GM18951 (cell line): ENCODE measurements at regions not wholly inside any gene's neighbourhood (a gene's known extent, or its start where the extent isn't known, plus 50 kb on each side); places are given as distances from the start of the nearest gene placed in this dataset.
"Not testable (repeated sequence)": the region's sequence is repeated elsewhere in the genome, so short reads cannot be mapped to it uniquely, and the experiment has no call there.

Experiments
- POLR2A ChIP-seq: IDR thresholded peaks from 4 replicates; pipeline ENCODE4 v1.6.1; 2011; ENCODE audit warnings: mild to moderate bottlenecking; ENCODE audit not compliant: insufficient read length, insufficient read depth; ENCODE audit errors: extremely low read depth
- in situ Hi-C: fragments of 300-500 bp; cut with MboI; formaldehyde crosslinking; loops from one replicate; pipeline ENCODE4 v1.12.0; 2022; ENCODE audit warnings: low sequenced_read_pairs, mixed read lengths, inconsistent platforms; ENCODE audit not compliant: unreplicated experiment

DNA sequence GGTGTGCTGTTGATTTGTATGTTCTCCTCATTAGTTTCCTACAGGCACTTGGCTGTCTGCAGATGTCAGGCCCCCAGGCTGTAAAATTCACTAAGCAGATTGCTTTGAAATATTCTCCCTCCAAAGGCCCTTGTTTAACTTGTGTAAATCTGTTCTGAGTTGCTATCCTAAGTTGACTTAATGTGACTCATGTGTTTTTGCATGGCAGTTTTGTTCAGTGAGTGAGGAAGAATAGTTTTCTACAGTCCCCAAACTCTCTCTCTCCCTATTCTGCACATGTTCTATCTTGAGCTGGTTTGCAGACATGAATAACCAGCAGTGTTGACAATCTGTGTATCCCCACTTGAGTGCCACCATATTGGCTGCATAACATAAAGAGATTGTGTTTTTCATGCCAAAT is 1005.4 kb upstream of the DDX18 start:
- TF ChIP-seq POLR2A = no peak
- in situ Hi-C loops = no loop called here

DNA sequence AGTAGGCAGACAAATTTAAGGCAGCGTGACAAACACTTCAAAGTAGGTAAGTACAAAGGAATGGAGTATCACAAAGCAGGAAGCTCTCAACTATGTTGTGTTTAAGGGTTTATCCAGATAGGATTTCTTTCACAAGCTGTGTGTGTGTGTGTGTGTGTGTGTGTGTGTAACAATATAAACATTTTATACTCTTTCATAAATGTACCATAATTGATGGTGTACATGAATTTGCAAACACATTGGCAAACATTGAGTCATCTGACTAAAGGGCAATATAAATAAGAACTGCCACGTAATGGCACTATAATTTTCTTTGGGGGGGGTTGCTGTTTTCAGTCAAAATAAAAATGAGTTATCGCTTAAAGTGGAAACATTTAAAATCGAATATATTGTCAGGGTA is 1004.4 kb upstream of the DDX18 start:
- no peak for TF ChIP-seq POLR2A
- in situ Hi-C loops = no loop called here

DNA sequence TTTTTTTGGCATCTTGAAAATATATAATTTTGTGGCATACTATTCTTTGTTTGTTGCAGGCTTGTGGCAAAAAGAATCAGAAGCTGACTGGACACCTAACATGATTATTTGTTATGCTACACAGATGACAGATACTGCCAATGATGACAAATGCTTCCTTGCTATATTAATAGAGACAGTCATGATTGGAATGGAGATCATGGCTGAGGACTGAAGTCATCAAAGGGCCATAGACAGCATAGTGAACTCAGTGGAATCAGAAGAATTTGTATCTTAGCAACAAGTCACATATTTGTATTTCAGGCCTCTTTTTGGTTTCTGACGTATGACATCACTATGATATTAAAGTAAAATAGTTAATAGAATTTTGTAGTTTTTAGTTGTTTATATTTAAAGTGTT is 1003.8 kb upstream of the DDX18 start:
- in situ Hi-C loops = no loop called here
- TF ChIP-seq POLR2A = no peak

DNA sequence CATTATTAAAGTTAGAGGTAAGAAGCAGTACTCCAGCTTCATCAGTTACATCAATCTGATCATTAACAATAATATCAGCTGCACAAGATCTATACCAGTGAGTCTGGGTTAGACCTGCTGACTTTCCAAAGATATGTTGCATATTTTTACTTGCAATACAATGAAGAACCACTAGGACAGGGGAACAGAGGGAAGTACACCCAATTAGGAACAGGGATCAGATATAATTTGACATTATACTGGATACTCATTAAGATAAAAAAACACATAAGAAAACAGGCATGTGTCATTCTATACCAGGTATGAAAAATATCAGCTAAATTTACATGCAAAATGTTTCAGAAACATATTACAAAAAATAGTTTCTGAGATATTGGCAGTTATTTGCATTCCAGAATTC is 995.1 kb upstream of the DDX18 start:
- no peak for TF ChIP-seq POLR2A
- in situ Hi-C loops = no loop called here

DNA sequence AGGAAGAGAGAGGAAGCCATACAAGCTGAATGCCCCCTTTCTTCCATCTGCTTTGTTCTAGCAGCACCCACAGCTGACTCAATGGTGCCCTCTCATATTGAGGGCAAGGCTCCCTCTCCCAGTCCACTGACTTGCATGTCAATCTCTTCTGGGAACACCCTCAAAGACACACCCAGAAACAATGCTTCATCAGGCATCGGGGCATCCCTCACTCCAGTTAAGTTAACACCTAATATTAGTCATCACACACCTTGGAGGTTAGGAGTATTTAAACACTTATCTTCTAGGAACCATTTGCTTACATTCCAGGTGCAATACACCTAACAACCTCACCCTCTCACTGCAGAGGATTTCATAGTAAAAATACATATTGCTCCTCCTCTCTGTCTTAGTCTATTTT is 993.5 kb upstream of the DDX18 start:
- no peak for TF ChIP-seq POLR2A
- in situ Hi-C loops = no loop called here

DNA sequence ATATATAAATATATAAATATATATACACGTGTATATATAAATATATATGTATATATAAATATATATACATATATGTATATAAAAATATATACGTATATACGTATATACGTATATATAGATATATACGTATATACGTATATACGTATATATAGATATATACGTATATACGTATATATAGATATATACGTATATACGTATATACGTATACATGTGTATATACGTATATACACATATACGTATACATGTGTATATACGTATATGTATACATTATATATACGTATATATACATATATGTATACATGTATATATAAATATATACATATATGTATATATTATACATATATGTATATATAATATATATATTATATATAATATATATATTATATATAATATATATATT is 984.9 kb upstream of the DDX18 start:
- in situ Hi-C loops = not testable (repeated sequence)

DNA sequence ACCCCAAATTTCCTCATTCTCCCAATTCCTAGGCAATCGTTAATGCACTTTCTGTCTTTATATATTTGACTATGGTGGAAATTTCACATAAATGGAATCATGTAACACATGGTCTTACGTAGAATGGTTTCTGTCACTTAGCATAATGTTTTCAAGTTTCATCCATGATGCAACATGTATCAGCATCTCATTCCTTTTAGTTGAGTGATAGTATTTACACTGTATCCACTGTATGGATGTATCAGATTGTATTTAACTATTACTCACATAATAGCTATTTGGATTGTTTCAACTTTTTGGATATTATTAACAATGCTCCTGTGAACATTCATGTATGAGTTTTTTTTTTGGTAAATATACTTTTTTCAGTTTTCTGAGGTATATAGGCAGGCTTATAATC is 982.3 kb upstream of the DDX18 start:
- no peak for TF ChIP-seq POLR2A
- in situ Hi-C loops = no loop called here

DNA sequence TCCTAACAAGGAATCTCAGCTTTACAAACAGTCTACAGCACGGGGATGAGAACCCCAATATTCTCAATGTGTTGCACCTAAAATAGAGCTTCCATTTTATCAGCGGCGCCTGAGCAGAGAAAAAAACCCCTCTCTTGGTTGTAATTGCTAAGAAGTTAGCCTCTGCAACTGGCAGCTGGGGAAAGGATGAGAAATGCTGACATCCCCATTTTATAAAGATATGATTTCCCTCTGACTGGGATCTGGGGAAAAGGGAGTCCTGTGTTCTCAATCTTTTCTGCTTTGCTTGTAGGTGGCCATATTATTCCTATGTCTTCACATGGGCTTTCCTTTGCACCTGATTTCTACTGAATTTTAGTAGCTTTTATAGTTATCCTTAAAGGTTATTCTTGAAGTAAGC is 981.4 kb upstream of the DDX18 start:
- in situ Hi-C loops = no loop called here
- no peak for TF ChIP-seq POLR2A

DNA sequence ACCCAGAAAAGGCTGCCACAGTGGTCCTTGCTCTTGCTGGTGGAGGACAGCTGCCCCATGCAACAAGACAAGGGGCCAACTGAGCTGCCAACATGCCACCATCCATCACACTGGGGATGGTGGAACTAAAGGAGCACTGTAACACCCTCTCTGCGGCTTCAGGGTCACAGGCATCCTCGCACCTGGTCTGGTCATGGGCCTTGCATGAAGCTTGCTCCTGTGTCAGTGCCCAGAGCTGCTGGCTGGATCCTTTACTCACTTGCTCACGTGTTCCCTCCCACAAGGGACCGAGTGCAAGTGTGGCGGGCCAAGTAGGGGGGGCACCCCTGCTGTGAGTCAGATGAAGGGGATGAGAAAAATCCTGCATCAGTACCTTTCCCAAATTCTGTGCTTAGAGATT is 972.3 kb upstream of the DDX18 start:
- TF ChIP-seq POLR2A = no peak
- in situ Hi-C loops = no loop called here

DNA sequence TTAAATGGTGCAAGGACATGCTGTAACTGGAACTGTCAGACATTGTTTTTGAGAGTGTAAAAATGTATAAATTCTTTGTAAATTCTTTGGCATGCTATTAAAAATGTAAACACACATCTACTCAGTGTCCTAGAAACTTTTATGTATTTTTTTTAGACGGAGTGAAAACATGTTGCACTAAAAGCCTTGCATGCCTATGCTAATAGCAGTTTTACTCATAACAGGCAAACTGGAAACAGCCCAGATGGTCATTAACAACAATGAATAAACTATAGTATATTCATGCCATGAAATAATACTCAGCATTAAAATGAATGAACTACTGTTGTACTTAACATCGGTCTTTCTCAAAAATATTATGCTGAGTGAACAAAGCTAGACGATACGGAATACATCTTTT is 954.8 kb upstream of the DDX18 start:
- in situ Hi-C loops = no loop called here
- no peak for TF ChIP-seq POLR2A

DNA sequence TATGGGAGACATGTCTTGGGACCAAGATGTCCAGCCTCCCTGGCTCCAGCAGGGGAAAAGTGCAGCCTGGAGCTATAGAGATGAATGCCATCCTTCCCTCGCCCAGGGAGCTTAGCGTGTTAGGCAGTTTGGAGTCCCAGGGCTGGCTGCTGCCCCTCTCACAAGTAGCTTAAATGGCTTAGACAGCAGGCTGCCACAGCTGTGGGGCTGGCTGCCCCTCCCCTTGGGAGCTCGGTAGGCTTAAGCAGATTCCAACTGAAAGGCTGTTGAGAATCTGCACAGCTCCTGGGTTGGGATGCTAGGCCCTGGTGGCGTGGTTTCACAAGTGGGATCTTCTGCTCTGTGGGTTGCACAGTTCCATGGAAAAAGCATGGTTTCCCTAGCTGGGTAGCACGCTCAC is 940.5 kb upstream of the DDX18 start:
- in situ Hi-C loops = no loop called here
- TF ChIP-seq POLR2A = no peak

DNA sequence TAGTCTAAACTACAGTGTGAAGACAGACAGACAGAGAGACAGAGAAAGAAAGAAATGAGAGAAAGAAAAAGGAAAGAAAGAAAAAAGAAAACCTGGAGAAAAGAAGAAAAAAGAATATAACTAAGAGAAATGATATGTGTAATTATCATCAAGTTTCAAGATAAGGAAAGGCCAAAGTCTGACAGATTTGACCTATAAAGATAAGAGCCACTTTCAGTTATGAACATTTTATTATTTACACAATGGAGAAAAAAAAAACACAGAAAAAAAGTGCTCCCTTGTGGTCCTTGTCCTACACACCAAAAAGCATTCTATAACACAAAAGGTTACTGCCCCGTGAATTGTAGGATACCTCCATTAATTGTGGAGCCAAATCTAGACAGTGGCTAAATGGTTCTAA is 937.2 kb upstream of the DDX18 start:
- TF ChIP-seq POLR2A = no peak
- in situ Hi-C loops = no loop called here

DNA sequence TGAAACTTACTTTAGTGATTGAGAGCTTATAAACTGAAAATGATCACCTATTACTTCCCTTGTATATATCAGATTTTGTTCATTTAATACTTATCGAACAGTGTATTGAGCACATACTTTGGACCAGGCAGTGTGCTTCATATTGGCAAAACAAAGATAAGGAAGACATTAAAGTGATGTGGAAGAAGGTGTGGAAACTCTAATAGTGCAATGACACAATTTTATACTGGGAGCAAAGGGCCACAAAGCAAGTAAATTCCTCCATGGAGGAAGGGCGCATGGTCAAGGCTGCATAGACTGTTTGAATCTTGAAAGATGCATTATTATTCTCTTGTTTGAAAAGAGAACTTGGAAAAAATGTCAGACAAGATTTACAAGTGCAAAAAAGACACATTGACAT is 936.5 kb upstream of the DDX18 start:
- in situ Hi-C loops = no loop called here
- TF ChIP-seq POLR2A = no peak

DNA sequence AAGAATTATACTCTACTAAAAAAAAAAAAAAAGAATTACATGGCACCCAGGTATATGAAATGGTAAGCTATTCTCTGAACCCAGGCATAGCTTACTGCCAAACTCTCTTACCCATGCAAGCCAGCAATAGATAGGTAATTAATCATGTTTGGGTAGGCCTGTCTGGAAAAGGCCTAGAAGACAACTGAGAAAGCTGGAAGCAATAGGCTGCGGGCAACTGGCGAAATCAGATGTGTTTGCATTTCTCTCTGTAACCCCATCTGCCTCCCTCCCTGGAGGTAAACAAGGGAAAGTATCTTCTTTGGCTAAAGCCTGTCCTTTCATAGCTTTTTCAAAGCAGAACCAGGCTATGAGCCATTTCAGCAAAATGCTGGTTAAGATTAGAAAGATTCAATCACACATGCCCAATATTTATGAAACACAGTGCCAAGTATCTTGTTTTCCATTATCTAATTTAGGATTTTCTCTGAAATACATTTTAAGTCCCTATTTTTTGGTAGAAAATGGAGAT is 934.8 kb upstream of the DDX18 start:
- TF ChIP-seq POLR2A = no peak
- in situ Hi-C loops = no loop called here

DNA sequence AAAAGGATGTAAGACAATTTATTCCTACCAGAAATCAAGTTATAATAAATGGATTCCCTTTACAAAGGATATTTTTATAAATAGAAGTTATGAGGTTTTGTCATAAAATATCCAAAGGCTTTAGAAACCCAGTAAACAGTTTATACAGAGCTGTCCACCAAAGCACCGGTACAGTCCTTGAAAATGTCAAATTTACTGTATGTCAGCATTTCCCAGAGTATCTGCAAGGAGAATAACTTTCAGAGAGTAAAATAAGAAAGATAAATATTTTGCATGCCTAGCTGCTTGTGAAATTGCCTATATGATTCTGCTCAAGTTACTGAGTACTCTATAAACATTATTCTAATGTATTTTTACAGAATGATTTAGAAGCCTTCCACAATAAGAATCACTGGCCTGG is 923.3 kb upstream of the DDX18 start:
- in situ Hi-C loops = no loop called here
- no peak for TF ChIP-seq POLR2A
